Keratinocyte (primary cell): ENCODE measurements at regions not wholly inside any gene's neighbourhood (a gene's known extent, or its start where the extent isn't known, plus 50 kb on each side); places are given as distances from the start of the nearest gene placed in this dataset.
"Not testable (repeated sequence)": the region's sequence is repeated elsewhere in the genome, so short reads cannot be mapped to it uniquely, and the experiment has no call there.

ENCODE experiments used
- DNase-seq: peaks from one replicate; pipeline ENCODE4 v3.0.0-alpha.2; 2011; ENCODE audit warnings: low read depth, missing footprints, low spot score
- FAIRE-seq: peaks from 2 replicates; lab custom pipeline; 2011; peaks lifted over from hg19 to GRCh38; lab: Jason Lieb, UNC
- H2AFZ ChIP-seq: 2 replicates; pipeline ENCODE4 v1.6.0; 2012; ENCODE audit warnings: low read length, control low read depth, inconsistent platforms; ENCODE audit not compliant: control insufficient read depth
- H3K27ac ChIP-seq: 2 replicates; pipeline ENCODE4 v1.5.1; 2011; ENCODE audit warnings: low read length; ENCODE audit not compliant: control insufficient read depth, insufficient read depth
- H3K27me3 ChIP-seq: 3 replicates; pipeline ENCODE4 v1.6.0; 2011; ENCODE audit warnings: low read length; ENCODE audit not compliant: control insufficient read depth, insufficient read depth; ENCODE audit errors: extremely low read depth
- H3K36me3 ChIP-seq, 2 experiments: 2 replicates in 1 of 2; 3 replicates in 1 of 2; pipeline ENCODE4 v1.5.1; 2011; ENCODE audit warnings: low read length in 2 of 2, mild to moderate bottlenecking in 1 of 2; ENCODE audit not compliant: control insufficient read depth in 2 of 2, insufficient read depth in 2 of 2; ENCODE audit errors: extremely low read depth in 1 of 2
- H3K4me1 ChIP-seq: 3 replicates; pipeline ENCODE4 v1.5.1; 2011; ENCODE audit warnings: low read length; ENCODE audit not compliant: control insufficient read depth, insufficient read depth; ENCODE audit errors: extremely low read depth
- H3K4me2 ChIP-seq: 3 replicates; pipeline ENCODE4 v1.6.0; 2011; ENCODE audit warnings: low read depth, low read length; ENCODE audit not compliant: control insufficient read depth, insufficient read depth; ENCODE audit errors: extremely low read depth
- H3K4me3 ChIP-seq, 3 experiments: fragments of 200-600 bp in 1 of 3; sonication (generic) in 1 of 3; 2 replicates in 2 of 3; 3 replicates in 1 of 3; pipeline ENCODE4 v1.5.1; 2011 to 2016; ENCODE audit warnings: low read length in 3 of 3, mild to moderate bottlenecking in 3 of 3, control low read depth in 2 of 3, inconsistent platforms in 1 of 3, low read depth in 1 of 3, mixed read lengths in 1 of 3, mixed run types in 1 of 3, moderate library complexity in 1 of 3; ENCODE audit not compliant: control insufficient read depth in 2 of 3, insufficient read depth in 2 of 3; ENCODE audit errors: extremely low read depth in 1 of 3
- H3K79me2 ChIP-seq: 2 replicates; pipeline ENCODE4 v1.6.0; 2012; ENCODE audit warnings: low read length; ENCODE audit not compliant: control insufficient read depth, insufficient read depth
- H3K9ac ChIP-seq: 3 replicates; pipeline ENCODE4 v1.6.0; 2011; ENCODE audit warnings: low read length; ENCODE audit not compliant: control insufficient read depth, insufficient read depth; ENCODE audit errors: extremely low read depth
- H3K9me1 ChIP-seq: 3 replicates; pipeline ENCODE4 v1.6.0; 2011; ENCODE audit warnings: low read length; ENCODE audit not compliant: control insufficient read depth, insufficient read depth; ENCODE audit errors: extremely low read depth
- H3K9me3 ChIP-seq: 2 replicates; pipeline ENCODE4 v1.5.1; 2012; ENCODE audit warnings: low read depth, low read length; ENCODE audit not compliant: control insufficient read depth
- H4K20me1 ChIP-seq: 3 replicates; pipeline ENCODE4 v1.6.0; 2011; ENCODE audit warnings: low read length; ENCODE audit not compliant: control insufficient read depth, insufficient read depth; ENCODE audit errors: extremely low read depth
- EZH2 ChIP-seq: IDR thresholded peaks from one replicate; pipeline ENCODE4 v1.6.1; 2012; ENCODE audit warnings: inconsistent platforms, mild to moderate bottlenecking, low read length, moderate library complexity
- dilution Hi-C: fragments of 300-500 bp; cut with MboI; formaldehyde crosslinking; loops from one replicate; pipeline ENCODE4 v1.7.0; 2020; ENCODE audit warnings: low sequenced_read_pairs; ENCODE audit not compliant: extremely low pct_ligation_motif_present
- TF ChIP-seq, protein P1 (sequence below), 3 experiments: IDR thresholded peaks in 1 of 3; conservative IDR thresholded peaks in 1 of 3; optimal IDR thresholded peaks in 1 of 3; 2 replicates in 2 of 3; 3 replicates in 1 of 3; pipeline versions ENCODE3 to v1.5.1; 2011; ENCODE audit warnings: low read length in 3 of 3, mild to moderate bottlenecking in 3 of 3, moderate library complexity in 2 of 3, control low read depth in 1 of 3, inconsistent platforms in 1 of 3; ENCODE audit not compliant: insufficient read depth in 2 of 3; ENCODE audit errors: extremely low read depth in 1 of 3

DNA sequence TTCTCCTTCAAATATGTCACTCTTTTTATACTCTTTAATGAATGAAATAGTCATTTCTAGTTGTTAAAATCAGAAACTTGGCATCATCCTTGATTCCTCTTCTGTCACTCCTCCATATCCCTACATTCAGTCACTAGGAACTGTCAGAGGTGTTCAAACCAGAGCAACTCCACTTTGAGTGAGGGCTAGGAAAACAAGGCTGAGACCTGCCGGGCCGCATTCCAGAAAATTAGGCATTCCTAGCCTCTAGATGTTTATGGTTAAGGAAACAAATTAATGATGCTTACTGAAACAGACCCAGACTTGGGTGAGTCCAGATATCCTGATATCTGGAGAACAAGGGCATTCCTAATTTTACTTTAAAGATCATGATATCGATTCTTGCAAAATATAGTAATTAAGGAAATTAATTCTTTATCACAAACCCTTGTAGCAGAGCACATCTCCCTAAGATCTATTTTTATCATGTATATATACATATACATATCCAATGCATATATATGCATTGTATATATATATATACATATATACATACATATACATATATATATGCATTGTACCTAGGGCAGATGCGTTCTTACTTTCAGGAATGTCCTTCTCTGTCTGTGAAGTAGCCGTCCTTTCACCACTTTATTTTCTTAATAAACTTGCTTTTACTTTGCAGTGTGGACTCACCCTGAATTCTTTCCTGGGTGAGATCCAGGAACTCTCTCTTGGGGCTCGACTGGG, 98.4 kb upstream of the GC start:
- H3K36me3 ChIP-seq = no peaks in the 10 kb centered on the region
- no peak for TF ChIP-seq EZH2
- TF ChIP-seq, protein P1, sequence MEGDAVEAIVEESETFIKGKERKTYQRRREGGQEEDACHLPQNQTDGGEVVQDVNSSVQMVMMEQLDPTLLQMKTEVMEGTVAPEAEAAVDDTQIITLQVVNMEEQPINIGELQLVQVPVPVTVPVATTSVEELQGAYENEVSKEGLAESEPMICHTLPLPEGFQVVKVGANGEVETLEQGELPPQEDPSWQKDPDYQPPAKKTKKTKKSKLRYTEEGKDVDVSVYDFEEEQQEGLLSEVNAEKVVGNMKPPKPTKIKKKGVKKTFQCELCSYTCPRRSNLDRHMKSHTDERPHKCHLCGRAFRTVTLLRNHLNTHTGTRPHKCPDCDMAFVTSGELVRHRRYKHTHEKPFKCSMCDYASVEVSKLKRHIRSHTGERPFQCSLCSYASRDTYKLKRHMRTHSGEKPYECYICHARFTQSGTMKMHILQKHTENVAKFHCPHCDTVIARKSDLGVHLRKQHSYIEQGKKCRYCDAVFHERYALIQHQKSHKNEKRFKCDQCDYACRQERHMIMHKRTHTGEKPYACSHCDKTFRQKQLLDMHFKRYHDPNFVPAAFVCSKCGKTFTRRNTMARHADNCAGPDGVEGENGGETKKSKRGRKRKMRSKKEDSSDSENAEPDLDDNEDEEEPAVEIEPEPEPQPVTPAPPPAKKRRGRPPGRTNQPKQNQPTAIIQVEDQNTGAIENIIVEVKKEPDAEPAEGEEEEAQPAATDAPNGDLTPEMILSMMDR (optimal IDR thresholded peaks at IDR 0.05 in 1 of 3, IDR thresholded peaks at IDR 0.05 in 1 of 3, conservative IDR thresholded peaks at IDR 0.05 in 1 of 3; ENCODE audit: extremely low read depth in 1 of 3, insufficient read depth in 2 of 3, low read length in 3 of 3) = no peak
- no peak overlapping the region for H3K4me2 ChIP-seq
- H3K27me3 ChIP-seq = no peaks in the 10 kb centered on the region
- no peaks in the 10 kb centered on the region for H3K9me1 ChIP-seq
- no peak overlapping the region for H3K9ac ChIP-seq
- no peak overlapping the region for H3K4me3 ChIP-seq
- no peak for FAIRE-seq
- H2AFZ ChIP-seq = no peak overlapping the region
- H4K20me1 ChIP-seq = no peaks in the 10 kb centered on the region
- no peak for DNase-seq
- H3K9me3 ChIP-seq = no peaks in the 10 kb centered on the region
- no peak overlapping the region for H3K27ac ChIP-seq
- no peaks in the 10 kb centered on the region for H3K4me1 ChIP-seq
- H3K79me2 ChIP-seq = no peaks in the 10 kb centered on the region
- dilution Hi-C loops = no loop called here

DNA sequence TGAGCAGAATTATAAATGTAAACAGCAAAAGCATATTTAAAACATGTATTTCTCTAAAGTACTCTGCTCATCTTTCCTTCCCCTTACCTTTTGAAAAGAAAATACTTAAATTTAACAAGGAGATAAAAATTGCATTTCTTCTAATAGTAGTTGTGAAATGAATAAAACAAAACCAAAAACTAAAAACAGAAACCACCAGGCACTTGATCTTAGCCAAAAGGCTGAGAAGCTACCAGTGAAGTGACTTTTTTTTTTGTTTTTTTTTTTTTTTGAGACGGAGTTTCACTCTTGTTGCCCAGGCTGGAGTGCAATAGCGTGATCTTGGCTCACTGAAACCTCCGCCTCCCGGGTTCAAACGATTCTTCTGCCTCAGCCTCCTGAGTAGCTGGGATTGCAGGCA, 116.5 kb upstream of the GC start:
- not testable (repeated sequence) for H3K27me3 ChIP-seq

DNA sequence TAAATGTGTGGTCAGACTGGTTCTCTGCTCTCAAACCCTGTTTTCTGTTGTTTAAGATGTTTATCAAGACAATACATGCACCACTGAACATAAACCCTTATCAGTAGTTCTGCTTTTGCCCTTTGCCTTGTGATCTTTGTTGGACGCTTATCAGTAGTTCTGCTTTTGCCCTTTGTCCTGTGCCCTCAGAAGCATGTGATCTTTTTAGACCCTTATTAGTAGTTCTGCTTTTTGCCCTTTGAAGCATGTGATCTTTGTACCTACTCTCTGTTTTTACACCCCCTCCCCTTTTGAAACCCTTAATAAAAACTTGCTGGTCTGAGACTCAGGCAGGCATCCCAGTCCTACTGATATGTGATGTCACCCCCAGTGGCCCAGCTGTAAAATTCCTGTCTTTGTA, 121.7 kb upstream of the GC start:
- H2AFZ ChIP-seq, FAIRE-seq, H3K9me1 ChIP-seq, H3K79me2 ChIP-seq, H3K4me2 ChIP-seq, H4K20me1 ChIP-seq, DNase-seq, H3K27me3 ChIP-seq, H3K4me3 ChIP-seq, H3K4me1 ChIP-seq, dilution Hi-C loops, H3K27ac ChIP-seq, H3K9ac ChIP-seq, H3K36me3 ChIP-seq, H3K9me3 ChIP-seq: not testable (repeated sequence)

More for the DNA sequence above, 116.5 kb upstream of the GC start:
- DNase-seq, H3K9me1 ChIP-seq, H3K79me2 ChIP-seq, H3K36me3 ChIP-seq, H3K27ac ChIP-seq, H3K9me3 ChIP-seq, H4K20me1 ChIP-seq, dilution Hi-C loops, FAIRE-seq, H2AFZ ChIP-seq, H3K4me1 ChIP-seq, H3K9ac ChIP-seq, H3K4me3 ChIP-seq, H3K4me2 ChIP-seq: not testable (repeated sequence)
